B cell (primary cell): ENCODE measurements at regions not wholly inside any gene's neighbourhood (a gene's known extent, or its start where the extent isn't known, plus 50 kb on each side); places are given as distances from the start of the nearest gene placed in this dataset.

Source experiments
- ATAC-seq: fragments of 200-7000 bp; cut with Tn5 transposase; one replicate; pipeline ENCODE4 v1.10.0; 2021; ENCODE audit warnings: low read depth, mild to moderate bottlenecking, moderate number of reproducible peaks, moderate library complexity
- CTCF ChIA-PET: fragments of 350-600 bp; sonication (Branson Sonifier 250); formaldehyde crosslinking; loops from one replicate; lab custom pipeline; 2021; ENCODE audit warnings: antibody characterized with exemption, inconsistent platforms; lab: Charles Lee
- POLR2A ChIA-PET: fragments of 350-600 bp; sonication (Branson Sonifier 250); formaldehyde crosslinking; loops from one replicate; lab custom pipeline; 2021; ENCODE audit warnings: antibody characterized with exemption; lab: Charles Lee
- DNase-seq: peaks from one replicate; pipeline ENCODE4 v3.0.0; 2013
- H2AFZ ChIP-seq: 2 replicates; pipeline ENCODE4 v1.6.1; 2012; ENCODE audit warnings: mild to moderate bottlenecking, low read depth, low read length; ENCODE audit not compliant: insufficient read depth, poor library complexity, severe bottlenecking
- H3K27ac ChIP-seq, 2 donors: 1 replicate in 1 of 2; 2 replicates in 1 of 2; pipeline ENCODE4 v1.5.1; 2012 to 2013; ENCODE audit warnings: low read length in 2 of 2, mild to moderate bottlenecking in 2 of 2, moderate library complexity in 1 of 2
- H3K27me3 ChIP-seq, 4 experiments: fragments of 200-600 bp in 1 of 4; sonication (generic) in 1 of 4; replicated peaks in 1 of 4; 1 replicate in 2 of 4; 2 replicates in 2 of 4; pipeline versions ENCODE4 v1.6.1 to v1.7.0; 2013 to 2016; ENCODE audit warnings: low read length in 3 of 4, mild to moderate bottlenecking in 2 of 4, mixed read lengths in 1 of 4, moderate library complexity in 1 of 4; ENCODE audit not compliant: insufficient read depth in 4 of 4, control insufficient read depth in 3 of 4; ENCODE audit errors: control extremely low read depth in 1 of 4
- H3K36me3 ChIP-seq, 2 experiments: replicated peaks in 1 of 2; 1 replicate in 1 of 2; 2 replicates in 1 of 2; pipeline versions ENCODE4 v1.6.1 to v1.7.1; 2013; ENCODE audit warnings: low read length in 1 of 2; ENCODE audit not compliant: insufficient read depth in 2 of 2, control insufficient read depth in 1 of 2; ENCODE audit errors: control extremely low read depth in 1 of 2, extremely low read depth in 1 of 2
- H3K4me1 ChIP-seq, 2 donors: fragments of 200-600 bp in 1 of 2; sonication (generic) in 1 of 2; 1 replicate in 1 of 2; 2 replicates in 1 of 2; pipeline versions ENCODE4 v1.5.1 to v1.6.1; 2013 to 2017; ENCODE audit warnings: low read length in 2 of 2; ENCODE audit not compliant: control insufficient read depth in 2 of 2, insufficient read depth in 2 of 2
- H3K4me2 ChIP-seq: replicated peaks from 2 replicates; pipeline ENCODE3; 2012; ENCODE audit warnings: mild to moderate bottlenecking, low read depth, low read length; ENCODE audit not compliant: poor library complexity, severe bottlenecking
- H3K4me3 ChIP-seq, 5 experiments: fragments of 200-600 bp in 1 of 5; sonication (generic) in 1 of 5; 1 replicate in 3 of 5; 2 replicates in 2 of 5; pipeline versions ENCODE4 v1.5.1 to v1.7.0; 2011 to 2016; ENCODE audit warnings: low read length in 4 of 5, mild to moderate bottlenecking in 4 of 5, low read depth in 2 of 5, control low read depth in 1 of 5, moderate library complexity in 1 of 5; ENCODE audit not compliant: insufficient read depth in 1 of 5; ENCODE audit errors: control extremely low read depth in 1 of 5, extremely low read depth in 1 of 5
- H3K79me2 ChIP-seq: fragments of 200-600 bp; sonication (generic); one replicate; pipeline ENCODE4 v1.6.0; 2016; ENCODE audit warnings: low read length; ENCODE audit not compliant: control insufficient read depth, insufficient read depth
- H3K9ac ChIP-seq: fragments of 200-600 bp; sonication (generic); 2 replicates; pipeline ENCODE4 v1.6.1; 2017; ENCODE audit warnings: mild to moderate bottlenecking, low read length, moderate library complexity
- H3K9me3 ChIP-seq, 3 donors: one replicate each; pipeline versions ENCODE4 v1.6.1 to v1.7.1; 2013; ENCODE audit warnings: low read length in 2 of 3; ENCODE audit not compliant: control insufficient read depth in 2 of 3, insufficient read depth in 1 of 3; ENCODE audit errors: control extremely low read depth in 1 of 3
- H4K20me1 ChIP-seq: 2 replicates; pipeline ENCODE4 v1.6.0; 2012; ENCODE audit warnings: mild to moderate bottlenecking, low read length; ENCODE audit not compliant: insufficient read depth, control insufficient read depth, poor library complexity, severe bottlenecking
- H3K27ac Mint-ChIP-seq: one replicate; pipeline ENCODE4 v1.8.0; 2021; ENCODE audit warnings: mixed read lengths
- H3K27me3 Mint-ChIP-seq: one replicate; pipeline ENCODE4 v1.8.0; 2021; ENCODE audit warnings: mixed read lengths
- H3K4me1 Mint-ChIP-seq: one replicate; pipeline ENCODE4 v1.8.0; 2021; ENCODE audit warnings: mixed read lengths
- H3K4me3 Mint-ChIP-seq: one replicate; pipeline ENCODE4 v1.8.0; 2021; ENCODE audit warnings: mixed read lengths
- H3K9me3 Mint-ChIP-seq: one replicate; pipeline ENCODE4 v1.8.0; 2022; ENCODE audit warnings: mixed read lengths; ENCODE audit not compliant: insufficient read depth
- EZH2 ChIP-seq: IDR thresholded peaks from 2 replicates; pipeline ENCODE4 v1.6.1; 2012; ENCODE audit warnings: borderline replicate concordance, low read depth, mild to moderate bottlenecking, moderate library complexity, low read length; ENCODE audit not compliant: insufficient read depth, poor library complexity, severe bottlenecking
- whole genome bisulfite sequencing: methylation state at CpG from one replicate; pipeline ENCODE4 v1.1.5; 2013; ENCODE audit warnings: missing lambda C conversion rate; ENCODE audit not compliant: insufficient coverage; 5-methylcytosine and 5-hydroxymethylcytosine counted together
- intact Hi-C: fragments of 100-400 bp; cut with micrococcal nuclease; formaldehyde crosslinking; loops from one replicate; pipeline ENCODE4 v1.10.0; 2022
- TF ChIP-seq, protein P1 (sequence below): fragments of 200-600 bp; IDR thresholded peaks from one replicate; pipeline ENCODE4 v1.8.0; 2022; ENCODE audit warnings: antibody characterized with exemption, mild to moderate bottlenecking

DNA sequence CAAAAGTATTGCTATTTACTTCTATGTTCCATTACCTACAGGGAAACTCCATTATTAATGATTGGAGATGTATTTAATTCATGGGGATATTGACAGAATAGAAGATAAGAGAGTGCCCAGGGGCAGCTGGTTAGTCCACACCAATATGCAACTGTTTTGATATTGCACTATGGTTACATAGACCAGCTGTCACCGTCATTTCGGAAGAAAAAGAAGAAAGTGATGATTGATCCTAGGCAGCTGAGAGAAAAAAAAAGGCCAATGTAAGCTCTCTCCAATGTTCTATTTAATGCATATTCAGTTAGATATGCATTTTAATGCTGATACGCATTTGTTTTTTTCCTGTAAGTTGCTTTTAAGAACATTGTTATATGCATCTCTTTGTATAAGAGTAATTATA, 1367.2 kb downstream of the KCNT2 start:
- H2AFZ ChIP-seq, result no peak overlapping the region
- ChIA-PET CTCF (no interaction called here), POLR2A (no interaction called here)
- intact Hi-C loops, result no loop called here
- H3K27me3 Mint-ChIP-seq, result no peaks in the 10 kb centered on the region
- WGBS, result no CpG with 5 or more reads among the region's 3 CpGs
- no peaks in the 10 kb centered on the region for H3K4me1 ChIP-seq
- H3K9me3 Mint-ChIP-seq, result no peaks in the 10 kb centered on the region
- no peak for DNase-seq
- ATAC-seq, result no peak
- TF ChIP-seq, protein P1, sequence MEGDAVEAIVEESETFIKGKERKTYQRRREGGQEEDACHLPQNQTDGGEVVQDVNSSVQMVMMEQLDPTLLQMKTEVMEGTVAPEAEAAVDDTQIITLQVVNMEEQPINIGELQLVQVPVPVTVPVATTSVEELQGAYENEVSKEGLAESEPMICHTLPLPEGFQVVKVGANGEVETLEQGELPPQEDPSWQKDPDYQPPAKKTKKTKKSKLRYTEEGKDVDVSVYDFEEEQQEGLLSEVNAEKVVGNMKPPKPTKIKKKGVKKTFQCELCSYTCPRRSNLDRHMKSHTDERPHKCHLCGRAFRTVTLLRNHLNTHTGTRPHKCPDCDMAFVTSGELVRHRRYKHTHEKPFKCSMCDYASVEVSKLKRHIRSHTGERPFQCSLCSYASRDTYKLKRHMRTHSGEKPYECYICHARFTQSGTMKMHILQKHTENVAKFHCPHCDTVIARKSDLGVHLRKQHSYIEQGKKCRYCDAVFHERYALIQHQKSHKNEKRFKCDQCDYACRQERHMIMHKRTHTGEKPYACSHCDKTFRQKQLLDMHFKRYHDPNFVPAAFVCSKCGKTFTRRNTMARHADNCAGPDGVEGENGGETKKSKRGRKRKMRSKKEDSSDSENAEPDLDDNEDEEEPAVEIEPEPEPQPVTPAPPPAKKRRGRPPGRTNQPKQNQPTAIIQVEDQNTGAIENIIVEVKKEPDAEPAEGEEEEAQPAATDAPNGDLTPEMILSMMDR, result no peak
- no peak for TF ChIP-seq EZH2
- H4K20me1 ChIP-seq, result no peaks in the 10 kb centered on the region
- H3K36me3 ChIP-seq, result no peaks in the 10 kb centered on the region
- H3K4me1 Mint-ChIP-seq, result no peaks in the 10 kb centered on the region
- H3K27ac Mint-ChIP-seq, result no peak overlapping the region
- no peaks in the 10 kb centered on the region for H3K79me2 ChIP-seq
- no peak overlapping the region for H3K4me3 ChIP-seq
- H3K4me3 Mint-ChIP-seq, result no peak overlapping the region
- H3K9me3 ChIP-seq, result peaks cover 0 to 16% (median 0%) of the 10 kb centered on the region in 3 donors
- no peaks in the 10 kb centered on the region for H3K27me3 ChIP-seq
- no peak overlapping the region for H3K27ac ChIP-seq
- H3K4me2 ChIP-seq, result no peak overlapping the region
- H3K9ac ChIP-seq, result no peak overlapping the region

DNA sequence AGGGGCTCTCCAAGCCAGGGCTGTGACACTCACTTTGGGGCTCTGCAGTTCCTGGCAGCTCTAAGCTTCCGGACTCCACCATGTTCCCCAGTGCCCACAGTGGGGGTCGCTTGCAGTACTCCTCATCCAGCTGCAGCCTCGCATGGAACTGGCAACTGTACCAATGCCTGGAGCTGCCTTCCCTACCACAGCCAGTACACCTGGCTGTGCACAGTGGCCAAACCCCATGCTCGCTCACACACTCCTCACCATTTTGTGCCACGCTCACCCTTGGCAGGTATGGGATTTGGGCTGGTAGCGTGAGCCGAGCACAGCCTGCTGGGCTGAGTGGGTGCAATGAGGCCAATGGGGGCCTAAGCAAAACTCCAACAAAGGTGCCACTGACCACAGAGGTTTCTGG, 1369.9 kb downstream of the KCNT2 start:
- Mint-ChIP-seq H3K9me3 (no peaks in the 10 kb centered on the region), H3K27me3 (no peaks in the 10 kb centered on the region), H3K4me1 (no peaks in the 10 kb centered on the region), H3K27ac (no peak overlapping the region), H3K4me3 (no peak overlapping the region)
- no peak overlapping the region for H2AFZ ChIP-seq
- ATAC-seq, result no peak
- H3K27ac ChIP-seq, result no peak overlapping the region
- DNase-seq, result no peak
- 100% methylated on average over 6 of the region's 7 CpGs for WGBS
- H3K27me3 ChIP-seq, result no peaks in the 10 kb centered on the region
- POLR2A ChIA-PET, result no interaction called here
- TF ChIP-seq, protein P1, result no peak
- no peak for TF ChIP-seq EZH2
- no peak overlapping the region for H3K9ac ChIP-seq
- no peak overlapping the region for H3K4me3 ChIP-seq
- CTCF ChIA-PET, result no interaction called here
- no peaks in the 10 kb centered on the region for H3K36me3 ChIP-seq
- no peaks in the 10 kb centered on the region for H3K4me1 ChIP-seq
- no peaks in the 10 kb centered on the region for H3K79me2 ChIP-seq
- H4K20me1 ChIP-seq, result no peaks in the 10 kb centered on the region
- intact Hi-C loops, result no loop called here
- H3K9me3 ChIP-seq, result peaks cover 0 to 16% (median 0%) of the 10 kb centered on the region in 3 donors
- no peak overlapping the region for H3K4me2 ChIP-seq
